Smooth muscle cell (in vitro differentiated cells): ENCODE measurements at regions not wholly inside any gene's neighbourhood (a gene's known extent, or its start where the extent isn't known, plus 50 kb on each side); places are given as distances from the start of the nearest gene placed in this dataset.

Experiments
- DNase-seq: peaks from one replicate; lab custom pipeline; 2025; ENCODE audit not compliant: unreplicated experiment; lab: John Stamatoyannopoulos, UW
- H2AFZ ChIP-seq: fragments of 200-600 bp; sonication (generic); 2 replicates; pipeline ENCODE4 v1.6.0; 2016; ENCODE audit warnings: antibody characterized with exemption, low read depth, mild to moderate bottlenecking
- H3F3A ChIP-seq: fragments of 200-600 bp; sonication (generic); 2 replicates; pipeline ENCODE4 v1.6.0; 2017; ENCODE audit warnings: antibody characterized with exemption, low read depth
- H3K27ac ChIP-seq: fragments of 200-600 bp; sonication (generic); 2 replicates; pipeline ENCODE4 v1.5.1; 2016; ENCODE audit warnings: low read depth, mild to moderate bottlenecking
- H3K27me3 ChIP-seq: fragments of 200-600 bp; sonication (generic); 2 replicates; pipeline ENCODE4 v1.6.1; 2016; ENCODE audit warnings: low read depth, mild to moderate bottlenecking
- H3K36me3 ChIP-seq: fragments of 200-600 bp; sonication (generic); 2 replicates; pipeline ENCODE4 v1.5.1; 2016; ENCODE audit warnings: low read depth
- H3K4me1 ChIP-seq: fragments of 200-600 bp; sonication (generic); 2 replicates; pipeline ENCODE4 v1.5.1; 2016; ENCODE audit warnings: low read depth
- H3K4me2 ChIP-seq: fragments of 200-600 bp; sonication (generic); 2 replicates; pipeline ENCODE4 v1.6.0; 2016; ENCODE audit warnings: mild to moderate bottlenecking
- H3K4me3 ChIP-seq: fragments of 200-600 bp; sonication (generic); 2 replicates; pipeline ENCODE4 v1.5.1; 2016; ENCODE audit warnings: mild to moderate bottlenecking
- H3K79me2 ChIP-seq: fragments of 200-600 bp; sonication (generic); 2 replicates; pipeline ENCODE4 v1.6.0; 2016; ENCODE audit warnings: low read depth, mild to moderate bottlenecking
- H3K9ac ChIP-seq: fragments of 200-600 bp; sonication (generic); 2 replicates; pipeline ENCODE4 v1.6.0; 2016; ENCODE audit warnings: low read depth
- H3K9me3 ChIP-seq: fragments of 200-600 bp; sonication (generic); replicated peaks from 2 replicates; pipeline ENCODE4 v1.5.1; 2016; ENCODE audit warnings: low read depth
- H4K20me1 ChIP-seq: fragments of 200-600 bp; sonication (generic); 2 replicates; pipeline ENCODE4 v1.6.0; 2016; ENCODE audit warnings: low read depth
- CTCF ChIP-seq: fragments of 200-600 bp; sonication (generic); IDR thresholded peaks from 2 replicates; pipeline ENCODE4 v1.5.1; 2017; ENCODE audit warnings: borderline replicate concordance, mild to moderate bottlenecking, antibody characterized with exemption; ENCODE audit not compliant: insufficient read depth, poor library complexity, severe bottlenecking
- WGBS: methylation state at CpG from one replicate; pipeline ENCODE4 v1.1.7; 2016; ENCODE audit warnings: low lambda C conversion rate; 5-methylcytosine and 5-hydroxymethylcytosine counted together

DNA sequence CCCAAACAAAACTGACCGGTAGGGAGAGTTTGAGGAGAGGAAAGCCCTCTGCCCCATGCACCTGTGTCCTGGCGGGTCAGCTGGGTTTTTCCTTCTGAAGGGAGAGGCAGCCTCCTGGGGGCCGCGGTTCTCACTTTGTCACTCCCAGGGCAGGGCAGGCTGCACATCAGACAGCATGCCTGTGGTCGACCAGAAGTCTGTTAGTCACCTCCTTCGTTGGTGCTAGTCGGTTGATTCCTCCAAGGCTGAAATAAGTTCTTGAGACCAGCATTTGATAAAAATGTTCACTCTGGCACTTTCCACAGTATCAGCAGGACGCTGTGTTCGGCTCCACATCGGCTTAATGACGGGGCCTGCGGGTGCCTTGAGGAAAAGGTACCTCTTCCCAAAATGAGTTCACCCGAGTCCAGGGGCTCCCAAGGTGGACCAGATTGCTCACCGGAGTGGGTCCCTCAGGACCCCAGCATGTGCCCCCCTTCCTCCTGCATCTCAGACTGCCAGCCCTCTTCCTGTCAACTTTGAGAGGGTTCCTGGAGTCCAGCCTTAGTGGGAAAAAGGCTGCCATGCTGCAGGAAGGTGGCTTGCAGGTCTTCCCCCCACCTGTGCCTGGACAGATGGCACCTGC lies 373.7 kb upstream of the B3GAT1 start:
- no peak for TF ChIP-seq CTCF
- 80% methylated on average over 12 of the region's 14 CpGs for WGBS
- no peaks in the 10 kb centered on the region for H3K9me3 ChIP-seq
- no peaks in the 10 kb centered on the region for H3F3A ChIP-seq
- peaks cover 15% of the 10 kb centered on the region for H3K27me3 ChIP-seq
- H3K27ac ChIP-seq, result no peak overlapping the region
- H3K79me2 ChIP-seq, result no peaks in the 10 kb centered on the region
- no peak overlapping the region for H3K4me3 ChIP-seq
- DNase-seq, result no peak
- no peaks in the 10 kb centered on the region for H3K4me1 ChIP-seq
- no peak overlapping the region for H2AFZ ChIP-seq
- no peaks in the 10 kb centered on the region for H3K36me3 ChIP-seq
- H4K20me1 ChIP-seq, result no peaks in the 10 kb centered on the region
- no peak overlapping the region for H3K9ac ChIP-seq
- H3K4me2 ChIP-seq, result no peak overlapping the region

- no peak for TF ChIP-seq CTCF
- Histone ChIP-seq H4K20me1 (no peaks in the 10 kb centered on the region), H3F3A (no peaks in the 10 kb centered on the region), H3K36me3 (no peaks in the 10 kb centered on the region), H3K9me3 (no peaks in the 10 kb centered on the region), H3K79me2 (no peaks in the 10 kb centered on the region), H3K27ac (no peak overlapping the region), H3K4me1 (no peaks in the 10 kb centered on the region), H3K4me2 (no peak overlapping the region), H3K9ac (no peak overlapping the region), H2AFZ (no peak overlapping the region), H3K27me3 (peaks cover 18% of the 10 kb centered on the region), H3K4me3 (no peak overlapping the region)
- 95% methylated on average over 5 of the region's 5 CpGs for WGBS
- no peak for DNase-seq
Measured at GRCh38 chr11:134785059-134785458, 373.0 kb upstream of the B3GAT1 start.

DNA sequence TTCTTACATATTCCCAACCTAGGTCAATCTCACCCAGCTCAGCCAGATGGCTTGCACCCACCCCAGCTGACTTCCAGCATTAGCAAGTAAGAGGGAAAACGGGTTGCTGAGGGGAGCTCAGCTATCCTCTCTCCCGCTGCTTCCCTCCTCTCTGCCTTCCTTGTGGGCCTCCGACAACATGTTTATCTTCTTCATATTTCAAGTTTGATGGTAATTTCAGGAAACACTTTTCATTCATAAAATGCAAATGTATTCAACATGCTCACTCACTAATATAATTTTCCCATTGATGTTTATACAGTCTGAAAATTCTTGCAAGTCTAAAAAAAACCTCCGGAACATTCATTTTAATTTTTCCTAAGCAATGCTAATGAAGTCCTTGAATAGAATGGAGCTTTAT lies 372.5 kb upstream of the B3GAT1 start:
- Histone ChIP-seq H3K27ac (no peak overlapping the region), H3K9me3 (no peaks in the 10 kb centered on the region), H4K20me1 (no peaks in the 10 kb centered on the region), H3K4me3 (no peak overlapping the region), H3K4me1 (no peaks in the 10 kb centered on the region), H3K79me2 (no peaks in the 10 kb centered on the region), H3K9ac (no peak overlapping the region), H3F3A (no peaks in the 10 kb centered on the region), H3K27me3 (peaks cover 23% of the 10 kb centered on the region), H3K36me3 (no peaks in the 10 kb centered on the region), H2AFZ (no peak overlapping the region), H3K4me2 (no peak overlapping the region)
- DNase-seq, result no peak
- WGBS, result 92% methylated on average over 4 of the region's 4 CpGs
- no peak for TF ChIP-seq CTCF

GRCh38 chr11:134784046-134784445 lies 372.0 kb upstream of the B3GAT1 start:
- Histone ChIP-seq H3K27me3 (peaks cover 24% of the 10 kb centered on the region), H3K27ac (no peak overlapping the region), H3K9ac (no peak overlapping the region), H3K4me3 (no peak overlapping the region), H3K36me3 (no peaks in the 10 kb centered on the region), H3F3A (no peaks in the 10 kb centered on the region), H3K79me2 (no peaks in the 10 kb centered on the region), H3K4me1 (no peaks in the 10 kb centered on the region), H3K4me2 (no peak overlapping the region), H2AFZ (no peak overlapping the region), H3K9me3 (no peaks in the 10 kb centered on the region), H4K20me1 (no peaks in the 10 kb centered on the region)
- DNase-seq, result no peak
- TF ChIP-seq CTCF, result no peak
- 75% methylated on average over 2 of the region's 2 CpGs for WGBS
